ENCODE measurements at regions not wholly inside any gene's neighbourhood (a gene's known extent, or its start where the extent isn't known, plus 50 kb on each side); places are given as distances from the start of the nearest gene placed in this dataset.

DNA sequence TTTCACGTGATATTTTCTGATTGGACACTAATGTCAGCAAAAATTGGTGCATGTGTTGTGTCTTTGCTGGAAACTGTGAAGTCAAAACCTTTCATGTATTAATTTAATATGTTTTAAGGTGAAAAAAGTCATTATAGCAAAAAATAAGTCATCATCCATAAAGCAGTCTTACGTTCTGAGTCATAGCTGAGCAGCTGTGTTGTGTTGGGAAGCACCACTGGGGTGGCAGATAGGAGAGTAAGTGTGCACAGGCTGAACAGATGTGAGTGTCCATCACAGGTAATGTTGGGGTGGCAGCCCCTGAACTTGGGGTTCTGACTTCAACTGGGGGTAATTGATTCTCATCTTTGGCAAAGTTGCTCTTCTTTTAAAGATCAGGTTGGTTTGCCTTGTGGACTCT, 156.8 kb downstream of the NXNL2 start:
- Mint-ChIP-seq H3K27ac (ENCODE audit: unreplicated experiment) (no peak overlapping the region), H3K27me3 (ENCODE audit: low read depth) (peaks cover 24% of the 10 kb centered on the region), H3K36me3 (ENCODE audit: low read depth) (peaks cover 9% of the 10 kb centered on the region), H3K9me3 (peaks cover 8% of the 10 kb centered on the region), H3K4me3 (no peak overlapping the region), H3K4me1 (no peaks in the 10 kb centered on the region)
- TF ChIP-seq, protein P1, sequence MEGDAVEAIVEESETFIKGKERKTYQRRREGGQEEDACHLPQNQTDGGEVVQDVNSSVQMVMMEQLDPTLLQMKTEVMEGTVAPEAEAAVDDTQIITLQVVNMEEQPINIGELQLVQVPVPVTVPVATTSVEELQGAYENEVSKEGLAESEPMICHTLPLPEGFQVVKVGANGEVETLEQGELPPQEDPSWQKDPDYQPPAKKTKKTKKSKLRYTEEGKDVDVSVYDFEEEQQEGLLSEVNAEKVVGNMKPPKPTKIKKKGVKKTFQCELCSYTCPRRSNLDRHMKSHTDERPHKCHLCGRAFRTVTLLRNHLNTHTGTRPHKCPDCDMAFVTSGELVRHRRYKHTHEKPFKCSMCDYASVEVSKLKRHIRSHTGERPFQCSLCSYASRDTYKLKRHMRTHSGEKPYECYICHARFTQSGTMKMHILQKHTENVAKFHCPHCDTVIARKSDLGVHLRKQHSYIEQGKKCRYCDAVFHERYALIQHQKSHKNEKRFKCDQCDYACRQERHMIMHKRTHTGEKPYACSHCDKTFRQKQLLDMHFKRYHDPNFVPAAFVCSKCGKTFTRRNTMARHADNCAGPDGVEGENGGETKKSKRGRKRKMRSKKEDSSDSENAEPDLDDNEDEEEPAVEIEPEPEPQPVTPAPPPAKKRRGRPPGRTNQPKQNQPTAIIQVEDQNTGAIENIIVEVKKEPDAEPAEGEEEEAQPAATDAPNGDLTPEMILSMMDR (conservative IDR thresholded peaks at IDR 0.05), result no peak
- DNase-seq (ENCODE audit: low read depth, low spot score), result no peak

DNA sequence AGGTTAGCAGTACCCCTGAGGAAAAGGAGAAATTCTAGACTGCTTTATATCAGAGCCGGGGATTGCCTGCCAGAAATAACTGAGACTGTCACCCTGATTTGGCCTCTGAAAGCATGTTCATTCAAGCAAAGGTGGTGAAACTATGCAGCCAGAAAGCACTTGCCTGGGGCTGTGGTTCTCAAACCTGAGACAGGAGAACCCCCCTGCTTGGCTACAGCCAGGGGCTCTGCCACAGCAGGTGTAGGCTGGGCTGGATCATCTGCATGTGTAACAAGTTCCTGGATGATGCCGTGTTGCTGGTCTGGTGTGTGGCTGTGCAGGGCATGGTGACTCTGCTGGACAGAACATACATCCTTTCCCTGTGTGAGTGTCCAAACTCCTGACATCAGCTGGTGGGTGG, 157.8 kb downstream of the NXNL2 start:
- TF ChIP-seq, protein P1 (conservative IDR thresholded peaks at IDR 0.05), result no peak

DNA sequence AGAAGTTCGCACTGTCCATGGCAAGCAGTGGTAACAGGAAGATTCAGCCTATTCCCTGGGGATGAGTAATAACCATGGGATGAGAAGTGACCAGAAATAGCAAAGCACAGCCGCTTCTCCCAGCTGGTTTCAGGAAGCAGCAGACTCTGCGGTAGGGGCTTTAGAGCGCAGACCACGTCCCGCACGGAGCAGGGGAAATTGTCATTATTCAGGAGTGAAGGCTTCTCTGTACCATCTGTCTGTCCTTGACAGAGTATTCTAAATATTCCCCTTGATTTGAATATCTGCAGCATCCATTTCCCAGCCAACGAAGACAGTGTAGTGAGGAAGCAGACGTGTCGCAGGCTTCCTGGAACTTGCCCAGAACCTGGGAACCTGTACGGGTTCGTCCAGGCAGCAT, 159.6 kb downstream of the NXNL2 start:
- H3K9me3 Mint-ChIP-seq, result peaks cover 14% of the 10 kb centered on the region
- no peaks in the 10 kb centered on the region for H3K4me1 Mint-ChIP-seq
- H3K27ac Mint-ChIP-seq (ENCODE audit: unreplicated experiment), result no peak overlapping the region

More for the DNA sequence above, 157.8 kb downstream of the NXNL2 start:
- Mint-ChIP-seq H3K9me3 (peaks cover 8% of the 10 kb centered on the region), H3K27me3 (ENCODE audit: low read depth) (peaks cover 34% of the 10 kb centered on the region), H3K4me1 (no peaks in the 10 kb centered on the region), H3K27ac (ENCODE audit: unreplicated experiment) (no peak overlapping the region), H3K4me3 (no peak overlapping the region), H3K36me3 (ENCODE audit: low read depth) (peaks cover 9% of the 10 kb centered on the region)
- no peak for DNase-seq (ENCODE audit: low read depth, low spot score)

DNA sequence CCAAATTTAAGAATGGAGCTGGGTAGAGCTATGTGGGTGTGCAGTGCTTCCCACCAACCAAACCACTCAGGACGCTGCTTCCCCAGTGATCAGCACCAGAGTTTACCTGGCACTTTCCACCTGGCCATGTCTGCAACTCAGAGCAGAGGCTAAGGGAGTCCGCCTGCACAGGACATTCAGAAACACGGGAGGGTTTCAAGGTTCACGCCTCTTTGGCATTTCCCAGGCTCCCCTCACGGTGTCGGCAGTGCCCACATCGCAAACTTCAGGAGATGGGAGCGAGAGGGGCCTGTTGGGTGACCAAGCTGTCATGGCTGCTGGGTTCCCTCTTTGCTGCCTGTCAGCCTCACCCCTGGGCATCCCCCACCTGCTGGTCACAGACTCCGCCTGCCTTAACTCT, 161.5 kb downstream of the NXNL2 start:
- Mint-ChIP-seq H3K36me3 (ENCODE audit: low read depth) (peaks cover 11% of the 10 kb centered on the region), H3K27ac (ENCODE audit: unreplicated experiment) (no peak overlapping the region), H3K4me3 (no peak overlapping the region), H3K9me3 (peaks cover 11% of the 10 kb centered on the region), H3K4me1 (no peaks in the 10 kb centered on the region), H3K27me3 (ENCODE audit: low read depth) (peaks cover 62% of the 10 kb centered on the region)
- DNase-seq (ENCODE audit: low read depth, low spot score), result no peak
- TF ChIP-seq, protein P1 (conservative IDR thresholded peaks at IDR 0.05), result no peak

More for the DNA sequence above, 159.6 kb downstream of the NXNL2 start:
- DNase-seq (ENCODE audit: low read depth, low spot score), result no peak
- H3K36me3 Mint-ChIP-seq (ENCODE audit: low read depth), result peaks cover 9% of the 10 kb centered on the region
- no peak overlapping the region for H3K4me3 Mint-ChIP-seq
- peaks cover 52% of the 10 kb centered on the region for H3K27me3 Mint-ChIP-seq (ENCODE audit: low read depth)
- TF ChIP-seq, protein P1 (conservative IDR thresholded peaks at IDR 0.05), result no peak

DNA sequence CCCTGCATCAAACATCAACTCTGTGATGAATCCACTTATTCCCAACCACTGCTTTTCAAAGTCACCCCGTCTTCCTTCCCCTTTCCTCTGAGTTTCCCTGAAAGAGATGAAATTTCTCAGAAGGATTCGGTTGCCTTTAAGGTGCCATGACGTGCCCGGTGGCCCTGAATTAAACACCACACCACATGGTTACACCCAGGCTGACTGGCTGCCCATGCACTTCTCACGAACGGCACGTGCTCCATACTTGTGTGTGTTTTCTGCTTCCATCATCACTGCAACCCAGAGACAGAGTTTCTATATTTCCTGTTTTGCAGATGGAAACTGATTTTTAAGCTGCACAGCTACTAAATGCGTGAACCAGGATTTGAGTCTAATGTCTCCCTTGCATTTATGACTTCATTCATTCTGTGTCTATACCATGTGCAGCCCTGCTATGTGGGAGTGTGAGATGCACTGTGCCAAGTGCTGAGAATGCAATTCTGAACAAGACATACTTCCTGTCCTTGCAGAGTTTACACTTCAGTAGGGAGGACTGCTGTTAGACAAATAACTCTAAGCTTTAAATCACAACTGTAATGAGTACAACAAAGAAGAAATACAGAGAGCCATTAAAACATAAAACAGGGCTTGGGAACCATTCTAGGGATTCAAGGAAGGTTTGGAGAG, 162.9 kb downstream of the NXNL2 start:
- Mint-ChIP-seq H3K4me1 (no peaks in the 10 kb centered on the region), H3K27ac (ENCODE audit: unreplicated experiment) (no peak overlapping the region), H3K9me3 (peaks cover 11% of the 10 kb centered on the region), H3K27me3 (ENCODE audit: low read depth) (peaks cover 73% of the 10 kb centered on the region), H3K4me3 (no peak overlapping the region), H3K36me3 (ENCODE audit: low read depth) (peaks cover 11% of the 10 kb centered on the region)
- TF ChIP-seq, protein P1 (conservative IDR thresholded peaks at IDR 0.05), result no peak
- DNase-seq (ENCODE audit: low read depth, low spot score), result no peak
